HCT116 (cell line): ENCODE measurements at regions not wholly inside any gene's neighbourhood (a gene's known extent, or its start where the extent isn't known, plus 50 kb on each side); places are given as distances from the start of the nearest gene placed in this dataset.
"Not testable (repeated sequence)": the region's sequence is repeated elsewhere in the genome, so short reads cannot be mapped to it uniquely, and the experiment has no call there.

Experiments used
- ATAC-seq: fragments of 200-7000 bp; cut with Tn5 transposase; 2 replicates; pipeline ENCODE4 v1.9.1; 2020; ENCODE audit warnings: mild to moderate bottlenecking, moderate library complexity
- BruUV-seq: library from RNA; stranded (reverse); fragments of 400-500 nt; replicated peaks from 2 replicates; lab custom pipeline; 2021; lab: Mats Ljungman, UMichigan
- CTCF ChIA-PET: fragments of 300-600 bp; sonication (Branson Sonifier 250); formaldehyde crosslinking; loops from one replicate; lab custom pipeline; 2021; ENCODE audit warnings: antibody characterized with exemption; lab: Charles Lee
- POLR2A ChIA-PET: fragments of 300-600, 350-600 bp; sonication (Branson Sonifier 250); formaldehyde crosslinking; loops from one replicate; lab custom pipeline; 2021; ENCODE audit warnings: antibody characterized with exemption; lab: Charles Lee
- RAD21 ChIA-PET, 2 experiments: fragments of 300-600 bp; sonication (Branson Sonifier 250); formaldehyde crosslinking; loops; one replicate each; lab custom pipeline; 2023; ENCODE audit warnings: low total read pairs in 2 of 2; ENCODE audit not compliant: uncharacterized antibody in 2 of 2, unreplicated experiment in 2 of 2, low non-redundant PET in 1 of 2; lab: Charles Lee
- DNase-seq: peaks from one replicate; pipeline ENCODE4 v3.0.0-alpha.2; 2010; ENCODE audit warnings: low read depth, low spot score
- H2AFZ ChIP-seq: fragments of 200-600 bp; shearing (Covaris generic), sonication (generic); 2 replicates; pipeline ENCODE4 v1.6.1; 2017; ENCODE audit warnings: low read depth, mixed run types, mixed read lengths, antibody characterized with exemption, low read length; ENCODE audit not compliant: poor library complexity, severe bottlenecking
- H3K27ac ChIP-seq: 2 replicates; pipeline ENCODE4 v1.5.1; 2012; ENCODE audit warnings: low read depth, low read length
- H3K27me3 ChIP-seq: fragments of 200-600 bp; sonication (generic); 2 replicates; pipeline ENCODE4 v1.6.1; 2016; ENCODE audit warnings: mixed run types, low read length, mixed read lengths; ENCODE audit not compliant: insufficient read depth
- H3K36me3 ChIP-seq, 2 experiments: fragments of 200-500 bp in 1 of 2; fragments of 200-600 bp in 1 of 2; sonication (Bioruptor generic) in 1 of 2; sonication (generic) in 1 of 2; 2 replicates each; pipeline versions ENCODE4 v1.5.1 to v1.6.1; 2014 to 2016; ENCODE audit warnings: low read length in 2 of 2, inconsistent platforms in 1 of 2, mixed read lengths in 1 of 2, mixed run types in 1 of 2; ENCODE audit not compliant: insufficient read depth in 2 of 2, control insufficient read depth in 1 of 2
- H3K4me1 ChIP-seq, 2 experiments: fragments of 200-600 bp in 1 of 2; sonication (generic) in 1 of 2; 2 replicates each; pipeline versions ENCODE4 v1.5.1 to v1.6.1; 2012 to 2017; ENCODE audit warnings: low read length in 2 of 2, inconsistent platforms in 1 of 2, mild to moderate bottlenecking in 1 of 2, mixed read lengths in 1 of 2, mixed run types in 1 of 2, moderate library complexity in 1 of 2; ENCODE audit not compliant: insufficient read depth in 2 of 2, control insufficient read depth in 1 of 2
- H3K4me2 ChIP-seq: fragments of 200-600 bp; sonication (generic); 2 replicates; pipeline ENCODE4 v1.6.1; 2017; ENCODE audit warnings: mixed run types, low read length, mixed read lengths
- H3K4me3 ChIP-seq, 2 experiments: fragments of 200-600 bp in 1 of 2; sonication (generic) in 1 of 2; replicated peaks in 1 of 2; 2 replicates each; pipeline ENCODE4 v1.5.1; 2011 to 2016; ENCODE audit warnings: low read length in 2 of 2, control low read depth in 1 of 2, low read depth in 1 of 2, mild to moderate bottlenecking in 1 of 2, mixed read lengths in 1 of 2, mixed run types in 1 of 2
- H3K79me2 ChIP-seq: fragments of 200-600 bp; sonication (generic); 2 replicates; pipeline ENCODE4 v1.6.1; 2017; ENCODE audit warnings: mild to moderate bottlenecking, mixed run types, low read length, moderate library complexity, mixed read lengths; ENCODE audit not compliant: insufficient read depth
- H3K9ac ChIP-seq: fragments of 200-600 bp; sonication (generic); 2 replicates; pipeline ENCODE4 v1.6.1; 2016; ENCODE audit warnings: low read length, mixed read lengths
- H3K9me2 ChIP-seq: fragments of 200-600 bp; sonication (generic), shearing (Covaris generic); 2 replicates; pipeline ENCODE4 v1.6.1; 2017; ENCODE audit warnings: mixed run types, mild to moderate bottlenecking, moderate library complexity; ENCODE audit not compliant: insufficient read depth
- H3K9me3 ChIP-seq, 2 experiments: fragments of 200-500 bp in 1 of 2; fragments of 200-600 bp in 1 of 2; sonication (Bioruptor generic) in 1 of 2; sonication (generic) in 1 of 2; 2 replicates each; pipeline ENCODE4 v1.6.1; 2014 to 2017; ENCODE audit warnings: low read length in 2 of 2, mixed read lengths in 2 of 2, inconsistent platforms in 1 of 2, low read depth in 1 of 2, mild to moderate bottlenecking in 1 of 2, mixed run types in 1 of 2, moderate library complexity in 1 of 2; ENCODE audit not compliant: control insufficient read depth in 1 of 2, insufficient read depth in 1 of 2
- H4K20me1 ChIP-seq: fragments of 200-600 bp; sonication (generic), shearing (Covaris generic); 2 replicates; pipeline ENCODE4 v1.6.1; 2017; ENCODE audit warnings: mixed run types, mild to moderate bottlenecking, moderate library complexity; ENCODE audit not compliant: insufficient read depth
- CEBPB ChIP-seq: IDR thresholded peaks from 2 replicates; pipeline ENCODE4 v1.6.1; 2012; ENCODE audit warnings: low read depth
- ELF1 ChIP-seq: IDR thresholded peaks from 2 replicates; pipeline ENCODE4 v1.6.1; 2012; ENCODE audit warnings: low read depth, borderline replicate concordance
- EZH2 ChIP-seq: fragments of 200-600 bp; sonication (generic); IDR thresholded peaks from 2 replicates; pipeline ENCODE4 v1.6.1; 2017; ENCODE audit warnings: antibody characterized with exemption, mixed run types
- EZH2phosphoT487 ChIP-seq: fragments of 200-600 bp; IDR thresholded peaks from 2 replicates; pipeline ENCODE4 v1.6.1; 2018; ENCODE audit warnings: antibody characterized with exemption, borderline replicate concordance
- FOSL1 ChIP-seq: IDR thresholded peaks from 2 replicates; pipeline ENCODE4 v1.6.1; 2012; ENCODE audit warnings: low read depth
- JUND ChIP-seq: IDR thresholded peaks from 2 replicates; pipeline ENCODE4 v1.6.1; 2012
- POLR2A ChIP-seq: IDR thresholded peaks from 2 replicates; pipeline ENCODE4 v1.7.0; 2011; ENCODE audit warnings: borderline replicate concordance; ENCODE audit not compliant: insufficient read depth, insufficient read length; ENCODE audit errors: extremely low read depth
- POLR2AphosphoS5 ChIP-seq: IDR thresholded peaks from 2 replicates; pipeline ENCODE4 v1.6.1; 2011; ENCODE audit warnings: mild to moderate bottlenecking, low read depth, low read length, moderate library complexity
- SIN3A ChIP-seq: IDR thresholded peaks from 2 replicates; pipeline ENCODE4 v1.6.1; 2012; ENCODE audit warnings: low read depth
- ZBTB33 ChIP-seq: IDR thresholded peaks from 2 replicates; pipeline ENCODE4 v1.6.1; 2011; ENCODE audit warnings: mild to moderate bottlenecking, low read length, moderate library complexity; ENCODE audit not compliant: insufficient replicate concordance; ENCODE audit errors: extremely low read depth
- ZNF274 ChIP-seq: fragments of 200-500 bp; sonication (Bioruptor generic); IDR thresholded peaks from 2 replicates; pipeline ENCODE4 v1.6.1; 2014; ENCODE audit warnings: mild to moderate bottlenecking, low read depth, low read length, inconsistent platforms
- intact Hi-C: fragments of 100-400 bp; cut with micrococcal nuclease; formaldehyde crosslinking; loops from 2 replicates; pipeline ENCODE4 v1.10.0; 2022
- TF ChIP-seq, protein P1 (sequence below), 3 experiments: fragments of 200-600 bp in 1 of 3; sonication (generic) in 1 of 3; IDR thresholded peaks in 2 of 3; conservative IDR thresholded peaks in 1 of 3; 2 replicates each; pipeline ENCODE4 v1.5.1; 2012 to 2017; ENCODE audit warnings: low read depth in 2 of 3, low read length in 2 of 3, antibody characterized with exemption in 1 of 3, borderline replicate concordance in 1 of 3, control low read depth in 1 of 3, mild to moderate bottlenecking in 1 of 3, mixed read lengths in 1 of 3, mixed run types in 1 of 3, moderate library complexity in 1 of 3; ENCODE audit not compliant: insufficient read depth in 1 of 3
- TF ChIP-seq, protein P2 (sequence below): IDR thresholded peaks from 2 replicates; pipeline ENCODE4 v1.6.1; 2012

- no peak for TF ChIP-seq ZBTB33
- TF ChIP-seq, all 23 proteins: peak for 0
Observed at GRCh38 chr1:95537176-95537575, 303.2 kb downstream of the RWDD3 start (continued).

DNA sequence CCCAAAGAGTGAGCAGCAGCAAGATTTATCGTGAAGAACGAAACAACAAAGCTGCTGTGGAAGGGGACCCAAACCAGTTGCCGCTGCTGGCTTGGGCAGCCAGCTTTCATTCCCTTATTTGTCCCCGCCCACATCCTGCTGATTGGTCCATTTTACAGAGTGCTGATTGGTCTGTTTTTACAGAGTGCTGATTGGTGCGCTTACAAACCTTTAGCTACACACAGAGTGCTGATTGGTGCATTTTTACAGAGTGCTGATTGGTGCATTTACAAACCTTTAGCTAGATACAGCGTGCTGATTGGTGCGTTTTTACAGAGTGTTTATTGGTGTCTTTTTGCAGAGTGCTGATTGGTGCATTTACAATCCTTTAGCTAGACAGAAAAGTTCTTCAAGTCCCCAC is 304.2 kb downstream of the RWDD3 start:
- H3K27ac ChIP-seq, H4K20me1 ChIP-seq, DNase-seq, H3K9me3 ChIP-seq, H3K4me1 ChIP-seq, BruUV-seq, H3K4me2 ChIP-seq, RAD21 ChIA-PET, H3K36me3 ChIP-seq, ATAC-seq, CTCF ChIA-PET, H3K9me2 ChIP-seq, H2AFZ ChIP-seq, POLR2A ChIA-PET, H3K9ac ChIP-seq, H3K27me3 ChIP-seq, H3K79me2 ChIP-seq, intact Hi-C loops, H3K4me3 ChIP-seq: not testable (repeated sequence)

DNA sequence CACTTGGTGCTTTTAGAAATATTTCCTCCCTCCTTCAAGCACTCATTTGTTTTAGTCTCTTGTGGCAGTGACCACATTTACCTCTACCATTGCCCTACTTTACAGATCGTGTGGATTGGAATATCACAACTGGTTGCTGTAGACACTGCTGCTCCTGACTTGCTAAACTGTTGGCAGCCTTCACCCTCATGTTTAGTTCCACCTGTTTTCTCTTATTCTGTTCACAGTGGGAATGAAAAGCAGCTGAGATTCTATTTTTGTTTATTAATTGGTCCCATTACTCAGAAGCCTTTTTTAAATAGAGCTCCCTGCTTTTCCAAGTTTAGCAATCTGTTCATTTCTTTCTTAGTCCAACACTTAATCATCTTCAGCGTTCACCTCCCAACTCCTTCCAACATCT is 308.9 kb downstream of the RWDD3 start:
- H3K4me2 ChIP-seq: no peak overlapping the region
- RAD21 ChIA-PET: no interaction called here
- CTCF ChIA-PET: no interaction called here
- H3K4me3 ChIP-seq: no peak overlapping the region
- POLR2A ChIA-PET: no interaction called here
- H3K79me2 ChIP-seq: no peaks in the 10 kb centered on the region
- H4K20me1 ChIP-seq: no peaks in the 10 kb centered on the region
- no peak overlapping the region for H3K9ac ChIP-seq
- DNase-seq (no peak), ATAC-seq (no peak)
- H3K27me3 ChIP-seq: no peaks in the 10 kb centered on the region
- H3K4me1 ChIP-seq: no peaks in the 10 kb centered on the region
- H2AFZ ChIP-seq: no peak overlapping the region
- no peaks in the 10 kb centered on the region for H3K9me2 ChIP-seq
- H3K9me3 ChIP-seq: no peaks in the 10 kb centered on the region
- no peak overlapping the region for H3K27ac ChIP-seq
- intact Hi-C loops: no loop called here
- BruUV-seq: no TSS peak
- H3K36me3 ChIP-seq: no peaks in the 10 kb centered on the region
- no peak for TF ChIP-seq EZH2phosphoT487
- TF ChIP-seq ELF1: no peak
- no peak for TF ChIP-seq POLR2AphosphoS5
- no peak for TF ChIP-seq EZH2
- TF ChIP-seq FOSL1: no peak
- TF ChIP-seq, protein P1, sequence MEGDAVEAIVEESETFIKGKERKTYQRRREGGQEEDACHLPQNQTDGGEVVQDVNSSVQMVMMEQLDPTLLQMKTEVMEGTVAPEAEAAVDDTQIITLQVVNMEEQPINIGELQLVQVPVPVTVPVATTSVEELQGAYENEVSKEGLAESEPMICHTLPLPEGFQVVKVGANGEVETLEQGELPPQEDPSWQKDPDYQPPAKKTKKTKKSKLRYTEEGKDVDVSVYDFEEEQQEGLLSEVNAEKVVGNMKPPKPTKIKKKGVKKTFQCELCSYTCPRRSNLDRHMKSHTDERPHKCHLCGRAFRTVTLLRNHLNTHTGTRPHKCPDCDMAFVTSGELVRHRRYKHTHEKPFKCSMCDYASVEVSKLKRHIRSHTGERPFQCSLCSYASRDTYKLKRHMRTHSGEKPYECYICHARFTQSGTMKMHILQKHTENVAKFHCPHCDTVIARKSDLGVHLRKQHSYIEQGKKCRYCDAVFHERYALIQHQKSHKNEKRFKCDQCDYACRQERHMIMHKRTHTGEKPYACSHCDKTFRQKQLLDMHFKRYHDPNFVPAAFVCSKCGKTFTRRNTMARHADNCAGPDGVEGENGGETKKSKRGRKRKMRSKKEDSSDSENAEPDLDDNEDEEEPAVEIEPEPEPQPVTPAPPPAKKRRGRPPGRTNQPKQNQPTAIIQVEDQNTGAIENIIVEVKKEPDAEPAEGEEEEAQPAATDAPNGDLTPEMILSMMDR (IDR thresholded peaks at IDR 0.05 in 2 of 3, conservative IDR thresholded peaks at IDR 0.05 in 1 of 3; ENCODE audit: borderline replicate concordance in 1 of 3, insufficient read depth in 1 of 3, low read depth in 2 of 3, low read length in 2 of 3): no peak
- no peak for TF ChIP-seq SIN3A
- TF ChIP-seq JUND: no peak
- TF ChIP-seq, protein P2, sequence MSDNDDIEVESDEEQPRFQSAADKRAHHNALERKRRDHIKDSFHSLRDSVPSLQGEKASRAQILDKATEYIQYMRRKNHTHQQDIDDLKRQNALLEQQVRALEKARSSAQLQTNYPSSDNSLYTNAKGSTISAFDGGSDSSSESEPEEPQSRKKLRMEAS: no peak
- no peak for TF ChIP-seq POLR2A
- no peak for TF ChIP-seq ZBTB33
- no peak for TF ChIP-seq ZNF274
- TF ChIP-seq CEBPB: no peak
